Aorta (tissue), 5 donors: ENCODE measurements at regions not wholly inside any gene's neighbourhood (a gene's known extent, or its start where the extent isn't known, plus 50 kb on each side); places are given as distances from the start of the nearest gene placed in this dataset.

Source experiments
- ATAC-seq: fragments of 200-7000 bp; cut with Tn5 transposase; one replicate; pipeline ENCODE4 v1.9.1; 2022; ENCODE audit warnings: moderate library complexity; ENCODE audit not compliant: low FRiP score
- DNase-seq, 2 donors: peaks; one replicate each; pipeline ENCODE4 v3.0.0-alpha.2; 2020
- H3K27ac ChIP-seq, 2 donors: one replicate each; pipeline ENCODE4 v1.5.1; 2013; ENCODE audit warnings: low read length in 2 of 2, mild to moderate bottlenecking in 2 of 2, moderate library complexity in 2 of 2, control low read depth in 1 of 2, inconsistent platforms in 1 of 2, low read depth in 1 of 2
- H3K27me3 ChIP-seq, 2 donors: one replicate each; pipeline ENCODE4 v1.6.1; 2013; ENCODE audit warnings: control low read depth in 1 of 2, low read length in 1 of 2, mild to moderate bottlenecking in 1 of 2, moderate library complexity in 1 of 2; ENCODE audit not compliant: insufficient read depth in 2 of 2, control insufficient read depth in 1 of 2
- H3K36me3 ChIP-seq, 2 donors: one replicate each; pipeline ENCODE4 v1.6.1; 2013; ENCODE audit warnings: control low read depth in 1 of 2, low read length in 1 of 2, mild to moderate bottlenecking in 1 of 2; ENCODE audit not compliant: insufficient read depth in 2 of 2, control insufficient read depth in 1 of 2
- H3K4me1 ChIP-seq, 2 donors: one replicate each; pipeline ENCODE4 v1.6.1; 2013; ENCODE audit warnings: low read length in 2 of 2, control low read depth in 1 of 2, mild to moderate bottlenecking in 1 of 2, moderate library complexity in 1 of 2; ENCODE audit not compliant: insufficient read depth in 2 of 2, control insufficient read depth in 1 of 2
- H3K4me3 ChIP-seq, 2 donors: one replicate each; pipeline ENCODE4 v1.5.1; 2013; ENCODE audit warnings: low read length in 2 of 2, control low read depth in 1 of 2, mild to moderate bottlenecking in 1 of 2
- H3K9me3 ChIP-seq: one replicate; pipeline ENCODE4 v1.6.1; 2013; ENCODE audit warnings: mild to moderate bottlenecking, low read length; ENCODE audit not compliant: control insufficient read depth
- WGBS, 2 donors: extraction: QIAGEN DNeasy Blood & Tissue Kit; methylation state at CpG; one replicate each; pipeline ENCODE4 v1.1.7; 2013; 5-methylcytosine and 5-hydroxymethylcytosine counted together
- intact Hi-C, 2 donors: fragments of 100-400 bp; cut with DNase I; formaldehyde crosslinking; loops; one replicate each; pipeline versions ENCODE4 v1.14.2 to v1.15.0; 2022
- donor health status: healthy with polysubstance abuse.
- donor health status: Bipolar disorder and iron deficiency.
- donor health status: DM: no; HTN: no; CAD: no.
- donor health status: DM: no; HTN: no; CAD: no.
- donor health status: DM: yes; HTN: yes; CAD: no.

DNA sequence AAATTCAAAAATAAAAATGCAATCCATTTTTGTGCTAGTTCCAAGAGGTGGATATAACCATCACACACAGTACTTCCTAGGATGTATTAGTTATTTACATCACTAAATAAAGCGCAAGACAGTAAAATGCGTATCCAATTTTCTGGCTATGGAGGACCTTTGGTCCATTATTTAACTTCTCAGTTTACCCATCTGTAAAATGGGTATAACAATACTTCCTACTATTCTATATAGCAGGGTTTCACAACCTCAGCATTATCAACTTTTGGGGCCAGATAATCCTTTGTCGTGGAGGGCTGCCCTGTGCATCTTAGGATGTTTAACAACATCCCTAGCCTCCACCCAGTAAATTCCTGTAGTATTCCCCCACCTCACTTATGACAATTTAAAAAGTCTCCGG lies 275.1 kb upstream of the PKDCC start:
- Histone ChIP-seq H3K9me3 (peaks cover 2% of the 10 kb centered on the region), H3K27ac (no peak overlapping the region), H3K36me3 (no peaks in the 10 kb centered on the region), H3K27me3 (no peaks in the 10 kb centered on the region), H3K4me1 (no peaks in the 10 kb centered on the region), H3K4me3 (no peak overlapping the region)
- DNase-seq = no peak
- no peak for ATAC-seq
- intact Hi-C loops = no loop called here
- WGBS, 2 donors = 93 to 97% methylated on average over 4 of the region's 4 CpGs

GRCh38 chr2:41774011-41774605 lies 273.7 kb upstream of the PKDCC start:
- no peak overlapping the region for H3K27ac ChIP-seq
- WGBS, 2 donors = 92 to 93% methylated on average over 3 of the region's 3 CpGs
- no peak overlapping the region for H3K4me3 ChIP-seq
- DNase-seq = no peak
- H3K4me1 ChIP-seq = no peaks in the 10 kb centered on the region
- intact Hi-C loops = no loop called here
- no peaks in the 10 kb centered on the region for H3K36me3 ChIP-seq
- ATAC-seq = no peak
- peaks cover 2% of the 10 kb centered on the region for H3K9me3 ChIP-seq
- no peaks in the 10 kb centered on the region for H3K27me3 ChIP-seq

- DNase-seq (no peak), ATAC-seq (no peak)
- intact Hi-C loops = no loop called here
- H3K9me3 ChIP-seq = peaks cover 2% of the 10 kb centered on the region
- WGBS, 2 donors = 71 to 73% methylated on average over 4 of the region's 4 CpGs
- peaks cover 0 to 2% of the 10 kb centered on the region in 2 donors for H3K4me1 ChIP-seq
- no peaks in the 10 kb centered on the region for H3K27me3 ChIP-seq
- no peak overlapping the region for H3K4me3 ChIP-seq
- H3K27ac ChIP-seq = no peak overlapping the region
- no peaks in the 10 kb centered on the region for H3K36me3 ChIP-seq
Measured at GRCh38 chr2:41775366-41776025, 272.3 kb upstream of the PKDCC start.

GRCh38 chr2:41779888-41780287 lies 267.9 kb upstream of the PKDCC start:
- peaks cover 2% of the 10 kb centered on the region for H3K9me3 ChIP-seq
- H3K36me3 ChIP-seq = no peaks in the 10 kb centered on the region
- 42 to 48% methylated on average over 3 of the region's 3 CpGs for WGBS, 2 donors
- DNase-seq (no peak), ATAC-seq (no peak)
- H3K4me1 ChIP-seq = peaks cover 0 to 2% of the 10 kb centered on the region in 2 donors
- no peak overlapping the region for H3K27ac ChIP-seq
- intact Hi-C loops = loop anchor here (5.0 to 10.0 kb wide), 5 partner anchors 83 to 1868 kb away; no protein-coding TSS in a partner anchor
- H3K27me3 ChIP-seq = no peaks in the 10 kb centered on the region
- no peak overlapping the region for H3K4me3 ChIP-seq

- intact Hi-C loops = loop anchor here (5.0 to 10.0 kb wide), 5 partner anchors 85 to 1870 kb away; no protein-coding TSS in a partner anchor
- Histone ChIP-seq H3K36me3 (no peaks in the 10 kb centered on the region), H3K4me1 (peaks cover 0 to 2% of the 10 kb centered on the region in 2 donors), H3K9me3 (no peaks in the 10 kb centered on the region), H3K4me3 (no peak overlapping the region), H3K27ac (no peak overlapping the region), H3K27me3 (no peaks in the 10 kb centered on the region)
- no peak for ATAC-seq
- 36 to 43% methylated on average over 6 of the region's 6 CpGs for WGBS, 2 donors
- no peak for DNase-seq
Measured at GRCh38 chr2:41782306-41783158, 265.3 kb upstream of the PKDCC start.

DNA sequence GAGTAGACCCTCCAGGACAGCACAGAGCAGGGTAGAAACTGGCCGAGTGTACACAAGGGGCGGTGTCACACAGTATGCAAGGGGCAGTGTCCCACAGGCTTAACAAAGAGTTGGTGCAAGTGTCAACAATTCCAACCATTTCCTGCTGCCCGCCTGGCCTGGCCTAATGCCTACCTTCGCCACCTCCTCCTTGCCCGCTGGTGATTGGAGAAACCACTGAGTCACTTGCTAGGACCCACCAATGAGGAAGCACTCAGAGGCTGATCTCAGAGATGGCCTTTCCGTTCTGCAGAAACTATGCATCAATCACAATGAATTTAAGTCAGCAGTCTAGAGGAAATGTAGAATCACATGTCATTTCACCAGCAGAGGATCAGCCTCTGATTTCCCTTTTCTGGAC lies 263.3 kb upstream of the PKDCC start:
- DNase-seq (no peak), ATAC-seq (no peak)
- H3K4me1 ChIP-seq = peaks cover 0 to 2% of the 10 kb centered on the region in 2 donors
- H3K27ac ChIP-seq = no peak overlapping the region
- intact Hi-C loops = loop anchor here (5.0 to 10.0 kb wide), 5 partner anchors 87 to 1872 kb away; no protein-coding TSS in a partner anchor
- no peaks in the 10 kb centered on the region for H3K36me3 ChIP-seq
- H3K9me3 ChIP-seq = no peaks in the 10 kb centered on the region
- H3K27me3 ChIP-seq = no peaks in the 10 kb centered on the region
- WGBS, 2 donors = 88 to 89% methylated on average over 6 of the region's 6 CpGs
- H3K4me3 ChIP-seq = no peak overlapping the region

DNA sequence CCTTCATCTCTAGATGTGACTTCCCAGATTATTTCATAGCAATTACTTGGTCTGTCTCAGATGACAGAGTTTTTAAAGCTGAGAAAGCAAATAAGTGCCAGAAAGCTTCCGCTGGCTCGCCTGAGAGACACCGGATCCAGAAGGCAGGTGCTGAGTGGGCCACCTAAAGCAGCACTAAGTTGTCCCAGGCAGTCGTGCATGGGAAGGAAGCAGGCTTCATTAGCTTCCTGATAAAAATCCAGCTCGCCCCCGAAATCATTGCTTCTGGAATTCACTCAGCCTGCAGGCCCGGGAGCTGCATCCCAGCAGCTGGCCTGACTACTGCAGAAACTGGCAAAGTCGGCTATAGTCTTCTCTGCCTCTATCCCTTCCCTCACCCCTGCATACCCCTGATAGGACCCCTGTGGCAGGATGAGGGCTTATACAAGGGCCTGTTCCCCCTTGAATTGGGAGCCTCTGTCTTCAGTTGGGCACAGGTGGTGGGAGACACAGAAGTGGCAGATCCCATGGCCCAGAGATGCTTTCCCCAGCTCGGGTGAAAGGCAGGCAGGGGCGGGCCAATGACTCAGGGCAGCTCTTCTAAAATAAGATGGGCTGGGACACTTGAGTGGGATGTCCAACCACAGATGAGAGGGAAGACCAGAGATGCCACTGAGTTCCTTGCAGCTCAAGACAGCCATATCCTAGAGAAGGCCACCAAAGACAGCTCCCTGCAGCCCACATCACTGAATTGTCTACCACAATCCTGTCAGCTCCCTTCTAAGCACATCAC lies 262.4 kb upstream of the PKDCC start:
- DNase-seq = no peak
- ATAC-seq = no peak
- no peak overlapping the region for H3K27ac ChIP-seq
- intact Hi-C loops = loop anchor here (10.0 kb wide), 2 partner anchors 371 to 1231 kb away; no protein-coding TSS in a partner anchor
- WGBS, 2 donors = 76 to 79% methylated on average over 10 of the region's 10 CpGs
- H3K27me3 ChIP-seq = no peaks in the 10 kb centered on the region
- H3K36me3 ChIP-seq = no peaks in the 10 kb centered on the region
- H3K4me3 ChIP-seq = no peak overlapping the region
- no peaks in the 10 kb centered on the region for H3K9me3 ChIP-seq
- H3K4me1 ChIP-seq = no peaks in the 10 kb centered on the region

DNA sequence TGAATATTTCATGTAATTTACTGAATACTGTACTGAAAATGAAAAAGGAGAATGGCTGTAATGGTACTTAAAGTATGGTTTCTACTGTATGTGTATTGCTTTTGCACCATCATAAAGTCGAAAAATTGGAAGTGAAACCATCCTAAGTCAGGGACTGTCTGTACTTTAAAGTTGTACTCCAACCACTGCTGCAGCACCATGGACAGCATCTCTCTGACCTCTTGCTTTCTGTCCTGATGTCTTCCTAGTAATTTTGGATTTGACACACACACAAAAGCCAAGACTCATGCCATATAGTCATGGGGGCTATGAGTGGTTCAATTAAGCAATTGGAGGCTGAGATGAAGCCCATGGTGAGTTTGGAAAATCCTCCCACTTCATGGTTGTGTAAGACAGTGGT lies 256.3 kb upstream of the PKDCC start:
- Histone ChIP-seq H3K4me3 (no peak overlapping the region), H3K36me3 (no peaks in the 10 kb centered on the region), H3K9me3 (no peaks in the 10 kb centered on the region), H3K4me1 (no peaks in the 10 kb centered on the region), H3K27me3 (no peaks in the 10 kb centered on the region), H3K27ac (no peak overlapping the region)
- WGBS, 2 donors = 49 to 63% methylated on average over 1 of the region's 1 CpG
- DNase-seq (peak in 1 of 2 donors; percentile 56), ATAC-seq (no peak)
- intact Hi-C loops = no loop called here
